ENCODE measurements at regions not wholly inside any gene's neighbourhood (a gene's known extent, or its start where the extent isn't known, plus 50 kb on each side); places are given as distances from the start of the nearest gene placed in this dataset.

DNA sequence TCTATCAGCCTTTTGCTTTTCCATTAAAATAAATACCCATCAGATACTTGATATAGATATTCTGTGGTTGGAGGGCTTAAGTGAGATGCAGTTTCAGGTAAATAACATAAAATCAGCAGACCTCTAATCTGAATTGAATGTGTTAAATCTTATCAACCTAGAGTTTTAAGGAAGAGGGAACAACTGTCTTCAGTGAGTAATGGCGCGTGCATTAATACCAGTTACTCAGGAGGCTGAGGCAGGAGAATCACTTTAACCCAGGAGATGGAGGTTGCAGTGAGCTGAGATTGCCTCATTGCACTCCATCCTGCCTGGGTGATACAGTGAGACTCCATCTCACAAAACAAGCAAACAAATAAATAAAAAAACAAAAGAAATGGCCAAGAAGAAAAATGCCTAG, 54.3 kb downstream of the FAT4 start:
- TF ChIP-seq CTCF (IDR thresholded peaks at IDR 0.05) = no peak
- TF ChIP-seq POLR2A (IDR thresholded peaks at IDR 0.05) = no peak
- no peak for TF ChIP-seq POLR2AphosphoS5 (IDR thresholded peaks at IDR 0.05)
